ENCODE measurements at regions not wholly inside any gene's neighbourhood (a gene's known extent, or its start where the extent isn't known, plus 50 kb on each side); places are given as distances from the start of the nearest gene placed in this dataset.

GRCh38 chr2:74036450-74037195, 51.9 kb downstream of the TET3 start:
- TF ChIP-seq POLR2A (IDR thresholded peaks at IDR 0.05; ENCODE audit: low read depth, low read length), result no peak
- TF ChIP-seq POLR2AphosphoS5 (IDR thresholded peaks at IDR 0.05; ENCODE audit: low read depth, low read length), result no peak
